GM12878 (cell line): ENCODE measurements at regions not wholly inside any gene's neighbourhood (a gene's known extent, or its start where the extent isn't known, plus 50 kb on each side); places are given as distances from the start of the nearest gene placed in this dataset.

Experiments
- ATAC-seq: fragments of 200-7000 bp; cut with Tn5 transposase; 3 replicates; pipeline ENCODE4 v1.9.1; 2020; ENCODE audit warnings: mild to moderate bottlenecking, moderate library complexity
- BruUV-seq: library from RNA; stranded (reverse); fragments of 400-500 nt; replicated peaks from 2 replicates; lab custom pipeline; 2021; lab: Mats Ljungman, UMichigan
- CTCF ChIA-PET: fragments of 300-600 bp; sonication (Branson Sonifier 250); formaldehyde crosslinking; extraction: SDS; loops from one replicate; lab custom pipeline; 2021; ENCODE audit warnings: inconsistent platforms; lab: Yijun Ruan, JAX
- POLR2A ChIA-PET: fragments of 350-600 bp; formaldehyde crosslinking; extraction: SDS; loops from one replicate; lab custom pipeline; 2021; ENCODE audit warnings: inconsistent platforms; lab: Charles Lee
- RAD21 ChIA-PET: fragments of 300-600 bp; sonication (Branson Sonifier 250); formaldehyde crosslinking; loops from one replicate; lab custom pipeline; 2023; ENCODE audit warnings: antibody characterized with exemption; ENCODE audit not compliant: unreplicated experiment; lab: Charles Lee
- SMC1A ChIA-PET: fragments of 300-600 bp; sonication (Branson Sonifier 250); formaldehyde crosslinking; loops from one replicate; lab custom pipeline; 2023; ENCODE audit not compliant: unreplicated experiment, uncharacterized antibody; lab: Charles Lee
- DNase-seq: peaks from one replicate; pipeline ENCODE4 v3.0.0-alpha.2; 2011; ENCODE audit warnings: low read depth, low spot score
- FAIRE-seq: peaks from 3 replicates; lab custom pipeline; 2011; peaks lifted over from hg19 to GRCh38; lab: Jason Lieb, UNC
- H2AFZ ChIP-seq: 2 replicates; pipeline ENCODE4 v1.6.0; 2011; ENCODE audit warnings: low read depth, low read length, control low read depth; ENCODE audit not compliant: control insufficient read depth
- H3K27ac ChIP-seq: 2 replicates; pipeline ENCODE4 v1.5.1; 2011; ENCODE audit warnings: control low read depth; ENCODE audit not compliant: control insufficient read depth, insufficient read depth
- H3K27me3 ChIP-seq, 2 experiments: replicated peaks in 1 of 2; 2 replicates each; pipeline versions ENCODE4 v1.6.0 to v1.6.1; 2011; ENCODE audit warnings: low read length in 1 of 2; ENCODE audit not compliant: control insufficient read depth in 2 of 2, insufficient read depth in 2 of 2
- H3K36me3 ChIP-seq, 2 experiments: 2 replicates each; pipeline ENCODE4 v1.5.1; 2011; ENCODE audit warnings: low read length in 1 of 2; ENCODE audit not compliant: control insufficient read depth in 2 of 2, insufficient read depth in 2 of 2
- H3K4me1 ChIP-seq: 2 replicates; pipeline ENCODE4 v1.6.1; 2011; ENCODE audit warnings: mild to moderate bottlenecking, low read length, moderate library complexity, mixed read lengths; ENCODE audit not compliant: control insufficient read depth, insufficient read depth
- H3K4me2 ChIP-seq: 2 replicates; pipeline ENCODE4 v1.6.0; 2011; ENCODE audit warnings: control low read depth; ENCODE audit not compliant: control insufficient read depth, insufficient read depth
- H3K4me3 ChIP-seq: fragments of 200-600 bp; sonication (generic); 2 replicates; pipeline ENCODE4 v1.5.1; 2016
- H3K79me2 ChIP-seq: 2 replicates; pipeline ENCODE4 v1.6.0; 2011; ENCODE audit warnings: low read length; ENCODE audit not compliant: control insufficient read depth, insufficient read depth
- H3K9ac ChIP-seq: 2 replicates; pipeline ENCODE4 v1.8.0; 2011; ENCODE audit warnings: low read length, control low read depth, mixed read lengths; ENCODE audit not compliant: control insufficient read depth, insufficient read depth
- H3K9me3 ChIP-seq: replicated peaks from 3 replicates; pipeline ENCODE4 v1.5.1; 2011; ENCODE audit warnings: mild to moderate bottlenecking, low read length; ENCODE audit not compliant: control insufficient read depth, insufficient read depth
- H4K20me1 ChIP-seq: 2 replicates; pipeline ENCODE4 v1.6.0; 2011; ENCODE audit not compliant: control insufficient read depth, insufficient read depth
- KLF5 ChIP-seq: fragments of 450-650 bp; IDR thresholded peaks from 2 replicates; pipeline ENCODE4 v1.6.1; 2014; ENCODE audit warnings: mild to moderate bottlenecking; ENCODE audit not compliant: partially characterized antibody
- RFX5 ChIP-seq: IDR thresholded peaks from 2 replicates; pipeline ENCODE4 v1.6.1; 2011; ENCODE audit warnings: low read depth, low read length, improper control_type of control experiment
- TBL1XR1 ChIP-seq: IDR thresholded peaks from 2 replicates; pipeline ENCODE4 v1.6.1; 2012; ENCODE audit warnings: low read depth, low read length, improper control_type of control experiment
- TCF7 ChIP-seq: IDR thresholded peaks from 2 replicates; pipeline ENCODE4 v1.6.1; 2014; ENCODE audit warnings: antibody characterized with exemption, borderline replicate concordance
- WGBS: methylation state at CpG from one replicate; pipeline ENCODE4 v1.1.6; 2016; ENCODE audit warnings: low lambda C conversion rate; ENCODE audit not compliant: insufficient replicate concordance, insufficient coverage; ENCODE audit errors: missing lambda C conversion rate; 5-methylcytosine and 5-hydroxymethylcytosine counted together
- in situ Hi-C: fragments of 300-500 bp; cut with MboI; formaldehyde crosslinking; loops from 9 replicates; pipeline ENCODE4 v1.14.3; 2018; ENCODE audit warnings: mixed read lengths
- intact Hi-C: fragments of 100-400 bp; cut with micrococcal nuclease; formaldehyde crosslinking; loops from one replicate; pipeline ENCODE4 v1.14.2; 2022; ENCODE audit not compliant: unreplicated experiment
- TF ChIP-seq, protein P1 (sequence below): fragments of 150-350 bp; IDR thresholded peaks from 2 replicates; pipeline ENCODE4 v1.6.1; 2014; ENCODE audit warnings: mild to moderate bottlenecking, low read depth, low read length

DNA sequence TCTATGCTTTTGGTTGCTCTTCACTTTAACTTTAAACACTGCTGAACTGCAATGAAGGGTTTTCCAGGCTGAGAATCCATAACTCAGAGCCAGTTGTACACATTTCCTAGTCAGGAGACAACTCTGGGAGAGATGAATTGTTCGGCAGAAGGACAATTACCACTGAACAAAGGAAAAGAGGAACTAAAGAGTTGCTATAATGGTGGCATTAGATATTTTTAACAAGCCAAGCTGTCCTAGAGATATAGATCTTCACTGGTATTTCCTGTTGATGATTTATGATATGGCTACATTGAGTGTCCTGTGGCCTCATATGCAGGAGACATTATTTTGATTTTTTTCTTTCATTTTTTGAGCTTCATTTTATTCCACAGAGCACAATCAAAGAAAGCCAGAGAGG is 219.1 kb upstream of the PCSK5 start:
- 0% methylated on average over 1 of the region's 1 CpG for WGBS
- no peak overlapping the region for H3K4me2 ChIP-seq

DNA sequence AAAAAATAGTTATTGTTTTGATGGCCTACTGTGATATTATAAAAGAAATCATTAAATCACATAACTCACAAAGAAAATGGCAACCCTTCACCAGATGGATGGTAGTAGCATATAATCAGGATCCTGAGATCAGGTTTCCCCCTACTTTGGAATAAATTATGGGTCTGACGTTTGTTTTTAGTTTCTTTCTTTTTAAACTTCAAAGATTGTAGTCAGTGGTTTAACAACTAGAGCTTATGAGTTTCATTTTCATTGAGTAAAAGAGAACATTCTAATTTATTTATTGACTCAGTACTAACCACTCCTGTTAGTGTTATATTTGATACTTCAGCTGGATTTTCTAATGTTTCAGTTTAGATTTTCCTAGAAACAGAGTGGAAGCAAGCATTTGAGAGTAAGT is 218.0 kb upstream of the PCSK5 start:
- TF ChIP-seq KLF5, result no peak
- Histone ChIP-seq H3K36me3 (no peaks in the 10 kb centered on the region), H3K27ac (no peak overlapping the region), H3K4me2 (no peak overlapping the region), H4K20me1 (no peaks in the 10 kb centered on the region), H3K9ac (no peak overlapping the region), H3K4me1 (no peaks in the 10 kb centered on the region), H3K79me2 (no peaks in the 10 kb centered on the region), H3K4me3 (no peak overlapping the region), H3K9me3 (no peaks in the 10 kb centered on the region), H3K27me3 (no peaks in the 10 kb centered on the region), H2AFZ (no peak overlapping the region)
- ATAC-seq (no peak), DNase-seq (no peak), FAIRE-seq (peak; percentile 57)
- no TSS peak for BruUV-seq
- ChIA-PET CTCF (no interaction called here), SMC1A (interaction anchor here (0.9 kb wide), 1 partner anchor 14 kb away, joined by 3 read pairs; no protein-coding TSS in a partner anchor), POLR2A (no interaction called here), RAD21 (no interaction called here)
- intact Hi-C loops, result no loop called here
- in situ Hi-C loops, result no loop called here
- WGBS, result 0% methylated on average over 1 of the region's 1 CpG

More for the DNA sequence above, 219.1 kb upstream of the PCSK5 start:
- Histone ChIP-seq H3K4me3 (no peak overlapping the region), H3K27ac (no peak overlapping the region), H3K27me3 (no peaks in the 10 kb centered on the region), H4K20me1 (no peaks in the 10 kb centered on the region), H2AFZ (no peak overlapping the region), H3K36me3 (no peaks in the 10 kb centered on the region), H3K9me3 (no peaks in the 10 kb centered on the region), H3K9ac (no peak overlapping the region), H3K4me1 (no peaks in the 10 kb centered on the region), H3K79me2 (no peaks in the 10 kb centered on the region)
- DNase-seq (no peak), ATAC-seq (no peak), FAIRE-seq (no peak)
- SMC1A ChIA-PET, result no interaction called here
- RAD21 ChIA-PET, result no interaction called here
- no TSS peak for BruUV-seq
- TF ChIP-seq TCF7 (no peak), RFX5 (no peak), TBL1XR1 (no peak)
- TF ChIP-seq, protein P1, sequence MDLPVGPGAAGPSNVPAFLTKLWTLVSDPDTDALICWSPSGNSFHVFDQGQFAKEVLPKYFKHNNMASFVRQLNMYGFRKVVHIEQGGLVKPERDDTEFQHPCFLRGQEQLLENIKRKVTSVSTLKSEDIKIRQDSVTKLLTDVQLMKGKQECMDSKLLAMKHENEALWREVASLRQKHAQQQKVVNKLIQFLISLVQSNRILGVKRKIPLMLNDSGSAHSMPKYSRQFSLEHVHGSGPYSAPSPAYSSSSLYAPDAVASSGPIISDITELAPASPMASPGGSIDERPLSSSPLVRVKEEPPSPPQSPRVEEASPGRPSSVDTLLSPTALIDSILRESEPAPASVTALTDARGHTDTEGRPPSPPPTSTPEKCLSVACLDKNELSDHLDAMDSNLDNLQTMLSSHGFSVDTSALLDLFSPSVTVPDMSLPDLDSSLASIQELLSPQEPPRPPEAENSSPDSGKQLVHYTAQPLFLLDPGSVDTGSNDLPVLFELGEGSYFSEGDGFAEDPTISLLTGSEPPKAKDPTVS, result no peak
- CTCF ChIA-PET, result no interaction called here
- POLR2A ChIA-PET, result no interaction called here
- intact Hi-C loops (no loop called here), in situ Hi-C loops (no loop called here)
